H54 (cell line): ENCODE measurements at regions not wholly inside any gene's neighbourhood (a gene's known extent, or its start where the extent isn't known, plus 50 kb on each side); places are given as distances from the start of the nearest gene placed in this dataset.
"Not testable (repeated sequence)": the region's sequence is repeated elsewhere in the genome, so short reads cannot be mapped to it uniquely, and the experiment has no call there.

Experiments used
- DNase-seq: peaks from one replicate; pipeline ENCODE4 v3.0.0; 2011; ENCODE audit warnings: low spot score, mixed read lengths; ENCODE audit not compliant: insufficient read length
- FAIRE-seq: peaks from 3 replicates; lab custom pipeline; 2011; peaks lifted over from hg19 to GRCh38; lab: Jason Lieb, UNC
- POLR2A ChIP-seq: IDR thresholded peaks from 2 replicates; pipeline ENCODE4 v1.6.1; 2011; ENCODE audit warnings: low read depth, mild to moderate bottlenecking, low read length

GRCh38 chr3:181533811-181534210 is 177.9 kb upstream of the SOX2 start:
- DNase-seq = no peak
- no peak for TF ChIP-seq POLR2A
- no peak for FAIRE-seq

- no peak for TF ChIP-seq POLR2A
- FAIRE-seq (no peak), DNase-seq (no peak)
These were observed 181.1 kb upstream of the SOX2 start for GRCh38 chr3:181530584-181530983.

GRCh38 chr3:181521831-181522230 is 189.9 kb upstream of the SOX2 start:
- FAIRE-seq (no peak), DNase-seq (no peak)
- TF ChIP-seq POLR2A = no peak

- DNase-seq (no peak), FAIRE-seq (no peak)
- no peak for TF ChIP-seq POLR2A
These were observed 193.5 kb upstream of the SOX2 start for GRCh38 chr3:181518222-181518621.

- DNase-seq (no peak), FAIRE-seq (no peak)
- TF ChIP-seq POLR2A = no peak
These were observed 198.9 kb upstream of the SOX2 start for GRCh38 chr3:181512787-181513186.

GRCh38 chr3:181510500-181510899 is 201.2 kb upstream of the SOX2 start:
- no peak for TF ChIP-seq POLR2A
- FAIRE-seq (no peak), DNase-seq (no peak)

GRCh38 chr3:181497358-181497757 is 214.4 kb upstream of the SOX2 start:
- FAIRE-seq (no peak), DNase-seq (no peak)
- TF ChIP-seq POLR2A = no peak

GRCh38 chr3:181493423-181493822 is 218.3 kb upstream of the SOX2 start:
- no peak for FAIRE-seq
- no peak for TF ChIP-seq POLR2A
- no peak for DNase-seq

GRCh38 chr3:181488536-181488935 is 223.2 kb upstream of the SOX2 start:
- no peak for TF ChIP-seq POLR2A
- FAIRE-seq = no peak
- DNase-seq = no peak

GRCh38 chr3:181487236-181487978 is 224.3 kb upstream of the SOX2 start:
- no peak for TF ChIP-seq POLR2A
- FAIRE-seq (no peak), DNase-seq (no peak)

GRCh38 chr3:181486141-181486885 is 225.4 kb upstream of the SOX2 start:
- FAIRE-seq (no peak), DNase-seq (no peak)

GRCh38 chr3:181484026-181484425 is 227.7 kb upstream of the SOX2 start:
- FAIRE-seq = no peak

More at GRCh38 chr3:181486141-181486885, 225.4 kb upstream of the SOX2 start:
- TF ChIP-seq POLR2A = no peak

GRCh38 chr3:181475146-181475545 is 236.6 kb upstream of the SOX2 start:
- FAIRE-seq, DNase-seq: not testable (repeated sequence)

More at GRCh38 chr3:181484026-181484425, 227.7 kb upstream of the SOX2 start:
- no peak for TF ChIP-seq POLR2A
- DNase-seq = no peak

GRCh38 chr3:181470349-181470748 is 241.4 kb upstream of the SOX2 start:
- TF ChIP-seq POLR2A = no peak
- DNase-seq (no peak), FAIRE-seq (no peak)
